ENCODE measurements at regions not wholly inside any gene's neighbourhood (a gene's known extent, or its start where the extent isn't known, plus 50 kb on each side); places are given as distances from the start of the nearest gene placed in this dataset.

- in situ Hi-C loops (cut with HindIII; ENCODE audit: low pct_unique_long_range_greater_than_20kb, low sequenced_read_pairs) = no loop called here
- DNase-seq (ENCODE audit: low read depth, low spot score) = no peak
Observed at GRCh38 chr14:65854215-65854614, 441.7 kb downstream of the FUT8 start.

GRCh38 chr14:65860956-65861611 is 448.6 kb downstream of the FUT8 start:
- in situ Hi-C loops (cut with HindIII; ENCODE audit: low pct_unique_long_range_greater_than_20kb, low sequenced_read_pairs) = no loop called here
- no peak for DNase-seq (ENCODE audit: low read depth, low spot score)

- in situ Hi-C loops (cut with HindIII; ENCODE audit: low pct_unique_long_range_greater_than_20kb, low sequenced_read_pairs) = no loop called here
- DNase-seq (ENCODE audit: low read depth, low spot score) = no peak
Observed at GRCh38 chr14:65864549-65864948, 452.0 kb downstream of the FUT8 start.

- DNase-seq (ENCODE audit: low read depth, low spot score) = no peak
- in situ Hi-C loops (cut with HindIII; ENCODE audit: low pct_unique_long_range_greater_than_20kb, low sequenced_read_pairs) = no loop called here
Observed at GRCh38 chr14:65864984-65865383, 452.5 kb downstream of the FUT8 start.

- DNase-seq (ENCODE audit: low read depth, low spot score) = no peak
- in situ Hi-C loops (cut with HindIII; ENCODE audit: low pct_unique_long_range_greater_than_20kb, low sequenced_read_pairs) = no loop called here
Observed at GRCh38 chr14:65866448-65866847, 453.9 kb downstream of the FUT8 start.

- in situ Hi-C loops (cut with HindIII; ENCODE audit: low pct_unique_long_range_greater_than_20kb, low sequenced_read_pairs) = no loop called here
Observed at GRCh38 chr14:65866886-65867285, 454.4 kb downstream of the FUT8 start.

GRCh38 chr14:65867333-65867732 is 454.8 kb downstream of the FUT8 start:
- in situ Hi-C loops (cut with HindIII; ENCODE audit: low pct_unique_long_range_greater_than_20kb, low sequenced_read_pairs) = no loop called here
- DNase-seq (ENCODE audit: low read depth, low spot score) = no peak

More at GRCh38 chr14:65866886-65867285, 454.4 kb downstream of the FUT8 start:
- DNase-seq (ENCODE audit: low read depth, low spot score) = no peak

GRCh38 chr14:65872536-65872935 is 460.0 kb downstream of the FUT8 start:
- no peak for DNase-seq (ENCODE audit: low read depth, low spot score)
- in situ Hi-C loops (cut with HindIII; ENCODE audit: low pct_unique_long_range_greater_than_20kb, low sequenced_read_pairs) = no loop called here

- in situ Hi-C loops (cut with HindIII; ENCODE audit: low pct_unique_long_range_greater_than_20kb, low sequenced_read_pairs) = no loop called here
- DNase-seq (ENCODE audit: low read depth, low spot score) = no peak
Observed at GRCh38 chr14:65877166-65877565, 464.6 kb downstream of the FUT8 start.

GRCh38 chr14:65877624-65878023 is 465.1 kb downstream of the FUT8 start:
- DNase-seq (ENCODE audit: low read depth, low spot score) = no peak

GRCh38 chr14:65878586-65878985 is 466.1 kb downstream of the FUT8 start:
- no peak for DNase-seq (ENCODE audit: low read depth, low spot score)
- in situ Hi-C loops (cut with HindIII; ENCODE audit: low pct_unique_long_range_greater_than_20kb, low sequenced_read_pairs) = no loop called here

More at GRCh38 chr14:65877624-65878023, 465.1 kb downstream of the FUT8 start:
- in situ Hi-C loops (cut with HindIII; ENCODE audit: low pct_unique_long_range_greater_than_20kb, low sequenced_read_pairs) = no loop called here

- DNase-seq (ENCODE audit: low read depth, low spot score) = no peak
- in situ Hi-C loops (cut with HindIII; ENCODE audit: low pct_unique_long_range_greater_than_20kb, low sequenced_read_pairs) = no loop called here
Observed at GRCh38 chr14:65879248-65880009, 466.9 kb downstream of the FUT8 start.

GRCh38 chr14:65880507-65880906 is 468.0 kb downstream of the FUT8 start:
- in situ Hi-C loops (cut with HindIII; ENCODE audit: low pct_unique_long_range_greater_than_20kb, low sequenced_read_pairs) = no loop called here
- no peak for DNase-seq (ENCODE audit: low read depth, low spot score)

- in situ Hi-C loops (cut with HindIII; ENCODE audit: low pct_unique_long_range_greater_than_20kb, low sequenced_read_pairs) = no loop called here
Observed at GRCh38 chr14:65881642-65882041, 469.1 kb downstream of the FUT8 start.

GRCh38 chr14:65888677-65889076 is 476.1 kb downstream of the FUT8 start:
- no peak for DNase-seq (ENCODE audit: low read depth, low spot score)
- in situ Hi-C loops (cut with HindIII; ENCODE audit: low pct_unique_long_range_greater_than_20kb, low sequenced_read_pairs) = no loop called here

More at GRCh38 chr14:65881642-65882041, 469.1 kb downstream of the FUT8 start:
- no peak for DNase-seq (ENCODE audit: low read depth, low spot score)

- no peak for DNase-seq (ENCODE audit: low read depth, low spot score)
- in situ Hi-C loops (cut with HindIII; ENCODE audit: low pct_unique_long_range_greater_than_20kb, low sequenced_read_pairs) = no loop called here
Observed at GRCh38 chr14:65892315-65892714, 479.8 kb downstream of the FUT8 start.

- in situ Hi-C loops (cut with HindIII; ENCODE audit: low pct_unique_long_range_greater_than_20kb, low sequenced_read_pairs) = no loop called here
- no peak for DNase-seq (ENCODE audit: low read depth, low spot score)
Observed at GRCh38 chr14:65900164-65900563, 487.6 kb downstream of the FUT8 start.

GRCh38 chr14:65901595-65901994 is 489.1 kb downstream of the FUT8 start:
- no peak for DNase-seq (ENCODE audit: low read depth, low spot score)
- in situ Hi-C loops (cut with HindIII; ENCODE audit: low pct_unique_long_range_greater_than_20kb, low sequenced_read_pairs) = no loop called here

GRCh38 chr14:65904988-65905387 is 492.5 kb downstream of the FUT8 start:
- in situ Hi-C loops (cut with HindIII; ENCODE audit: low pct_unique_long_range_greater_than_20kb, low sequenced_read_pairs) = no loop called here
- no peak for DNase-seq (ENCODE audit: low read depth, low spot score)

All from SK-MEL-5 (cell line).